UCSD-AML1 (cell line): ENCODE measurements at regions not wholly inside any gene's neighbourhood (a gene's known extent, or its start where the extent isn't known, plus 50 kb on each side); places are given as distances from the start of the nearest gene placed in this dataset.
"Not testable (repeated sequence)": the region's sequence is repeated elsewhere in the genome, so short reads cannot be mapped to it uniquely, and the experiment has no call there.

Experiments
- DNase-seq: peaks from one replicate; lab custom pipeline; 2025; ENCODE audit not compliant: unreplicated experiment; lab: John Stamatoyannopoulos, UW

GRCh38 chr2:238597638-238598528 is 171.2 kb downstream of the ASB1 start:
- no peak for DNase-seq

DNA sequence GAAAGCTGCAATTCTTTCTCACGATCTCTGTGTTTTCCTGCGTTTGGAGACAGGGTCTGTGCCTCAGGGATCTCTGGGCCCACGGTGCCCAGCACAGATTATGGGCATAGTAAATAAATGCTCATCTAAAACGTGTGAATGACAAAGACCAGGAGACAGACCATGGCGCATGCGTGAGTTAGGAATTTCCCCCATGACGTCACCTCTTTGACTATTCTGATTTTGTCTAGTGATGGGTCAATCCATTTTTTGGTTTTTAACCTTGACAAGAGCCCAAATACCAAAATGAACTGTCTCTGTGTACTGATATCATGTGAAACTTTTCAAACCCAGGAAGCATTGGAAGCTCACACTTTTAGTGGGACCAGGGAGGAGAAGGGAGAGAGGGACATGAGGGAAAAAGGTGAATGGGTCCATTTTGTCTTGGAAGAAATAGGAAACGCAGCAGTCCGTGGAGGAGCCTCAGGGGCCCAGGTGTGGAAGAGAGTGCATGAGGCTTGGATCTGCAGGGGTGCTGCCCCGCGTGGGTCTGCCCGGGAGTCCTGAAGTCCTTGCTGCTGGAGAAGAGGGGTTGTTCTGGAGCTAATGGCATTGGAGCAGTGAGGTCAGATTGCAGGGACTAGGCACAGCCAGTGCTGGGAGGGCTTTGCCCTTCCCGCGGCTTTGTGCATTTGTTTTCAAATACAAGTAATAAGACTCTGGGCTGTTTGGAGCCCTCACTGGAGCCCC is 172.2 kb downstream of the ASB1 start:
- DNase-seq: no peak

DNA sequence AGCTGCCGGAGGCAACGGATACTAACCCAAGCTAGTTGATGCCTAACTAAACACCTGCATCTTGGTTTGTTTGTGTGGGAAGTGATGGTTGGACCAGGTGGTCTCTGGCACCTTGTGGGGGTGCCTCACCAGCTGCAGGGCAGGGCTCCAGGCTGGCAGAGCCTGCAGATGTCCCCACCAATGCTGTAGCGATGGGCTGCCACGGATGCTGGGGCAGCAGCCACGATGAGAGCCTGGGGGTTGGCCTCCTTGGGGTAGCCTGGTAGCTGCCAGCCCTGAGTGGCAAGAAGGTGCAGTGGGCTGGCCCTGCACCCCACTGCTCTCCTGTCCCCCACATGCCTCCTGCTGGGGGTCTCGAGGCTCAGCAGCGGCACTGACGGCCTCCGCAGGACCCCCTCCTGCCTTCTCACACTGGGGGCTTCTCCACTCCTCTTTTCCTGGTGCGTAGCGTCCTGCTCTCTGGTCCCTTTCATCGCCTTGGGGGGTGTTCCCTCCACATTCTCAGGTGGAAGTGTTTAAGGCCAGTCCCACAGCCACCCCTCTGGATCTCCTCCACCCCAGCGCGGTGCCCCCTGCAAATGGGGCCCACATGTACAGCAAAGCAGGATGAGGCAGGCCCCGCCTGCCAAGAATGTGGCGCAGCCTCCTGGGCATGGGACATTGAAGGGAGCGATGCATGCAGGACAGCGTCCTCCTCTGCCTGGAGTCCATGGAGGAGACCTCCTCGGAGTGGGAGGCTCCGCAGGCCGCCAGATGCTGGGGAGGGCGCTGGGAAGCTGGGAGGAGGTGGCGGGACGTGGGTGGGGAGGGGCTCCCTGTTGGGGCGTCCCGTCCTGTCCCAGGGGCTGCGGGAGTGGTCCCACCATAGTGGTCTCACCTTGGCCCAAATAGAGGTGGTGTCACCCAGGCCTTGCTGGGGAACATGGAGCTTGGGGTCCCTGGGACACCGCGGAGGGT is 173.1 kb downstream of the ASB1 start:
- no peak for DNase-seq

GRCh38 chr2:238600506-238601432 is 174.0 kb downstream of the ASB1 start:
- DNase-seq: no peak

DNA sequence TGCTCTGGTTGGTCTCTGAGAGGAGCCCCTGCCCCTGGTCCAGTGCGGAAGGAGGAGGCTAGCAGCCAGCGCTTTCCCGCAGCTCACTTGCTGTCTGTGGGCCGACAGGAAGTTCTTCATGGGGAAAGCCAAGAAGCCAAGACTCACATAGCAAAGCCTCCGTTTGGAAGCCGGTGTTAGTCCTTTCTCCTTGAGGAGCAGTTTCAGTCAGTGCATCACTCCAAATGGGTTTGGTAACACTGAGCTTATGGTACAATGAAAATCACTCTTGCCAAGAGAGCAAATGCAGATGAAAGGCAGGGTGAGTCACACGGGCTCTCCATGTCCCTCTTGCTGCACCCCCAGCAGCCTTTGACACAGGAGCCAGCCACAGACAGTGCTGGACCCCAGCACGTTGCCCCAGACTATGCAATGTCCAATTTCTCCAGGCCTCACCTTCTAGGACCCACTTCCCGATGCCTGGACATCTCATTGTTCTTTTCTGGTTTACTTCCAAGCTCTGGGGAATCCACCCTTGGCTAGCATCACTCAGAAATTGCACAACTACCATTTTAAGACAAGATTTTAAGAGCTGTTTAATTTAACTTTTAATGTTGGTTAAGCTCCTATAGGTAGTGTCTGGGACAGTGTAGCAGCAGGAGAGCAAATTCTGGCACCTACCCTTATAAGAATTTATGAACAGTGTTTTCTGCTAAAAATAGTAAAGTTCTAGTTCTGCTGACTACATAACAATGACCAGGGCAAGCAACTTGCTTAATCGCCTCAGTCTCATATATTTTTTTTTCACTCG is 174.9 kb downstream of the ASB1 start:
- DNase-seq: no peak

- no peak for DNase-seq
These were observed 175.7 kb downstream of the ASB1 start for GRCh38 chr2:238602223-238602960.

GRCh38 chr2:238603596-238603995 is 176.9 kb downstream of the ASB1 start:
- DNase-seq: no peak

DNA sequence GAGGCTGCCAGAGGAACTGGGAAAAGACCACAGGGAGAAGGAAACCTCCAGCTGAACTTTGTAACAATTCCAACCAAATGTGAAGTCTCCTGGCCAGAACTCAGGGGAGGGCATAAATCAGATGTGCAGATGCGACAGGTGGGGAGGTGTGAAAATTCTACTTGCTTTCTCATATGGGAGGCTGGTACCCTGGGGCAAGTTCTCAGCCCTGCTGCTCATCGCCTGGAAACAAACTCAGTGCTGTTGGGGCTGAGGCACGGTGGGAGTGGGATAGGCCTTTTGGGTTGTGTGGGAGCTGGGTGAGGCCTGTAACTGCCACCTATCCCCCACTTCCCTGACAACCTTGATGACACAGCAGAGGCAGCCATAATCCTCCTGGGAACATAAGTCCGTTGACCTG is 179.6 kb downstream of the ASB1 start:
- no peak for DNase-seq

- DNase-seq: no peak
These were observed 186.9 kb downstream of the ASB1 start for GRCh38 chr2:238613610-238614009.

DNA sequence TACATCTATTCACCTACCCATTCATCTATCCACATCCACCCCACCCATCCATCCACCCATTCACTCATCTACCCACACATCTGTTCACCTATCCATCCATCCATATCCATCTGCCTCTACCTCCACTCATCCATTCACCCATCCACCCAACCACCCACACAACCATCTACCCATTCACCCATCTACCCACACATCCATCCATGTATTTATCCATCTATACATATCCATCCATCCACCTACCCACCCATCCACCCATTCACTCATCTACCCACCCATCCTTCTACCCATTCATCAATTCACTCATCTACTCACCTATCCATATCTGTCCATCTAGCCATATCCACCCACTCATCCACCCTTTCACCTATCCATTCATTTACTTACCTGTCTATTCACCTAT is 187.6 kb downstream of the ASB1 start:
- DNase-seq: no peak

- no peak for DNase-seq
These were observed 188.5 kb downstream of the ASB1 start for GRCh38 chr2:238615187-238615586.

DNA sequence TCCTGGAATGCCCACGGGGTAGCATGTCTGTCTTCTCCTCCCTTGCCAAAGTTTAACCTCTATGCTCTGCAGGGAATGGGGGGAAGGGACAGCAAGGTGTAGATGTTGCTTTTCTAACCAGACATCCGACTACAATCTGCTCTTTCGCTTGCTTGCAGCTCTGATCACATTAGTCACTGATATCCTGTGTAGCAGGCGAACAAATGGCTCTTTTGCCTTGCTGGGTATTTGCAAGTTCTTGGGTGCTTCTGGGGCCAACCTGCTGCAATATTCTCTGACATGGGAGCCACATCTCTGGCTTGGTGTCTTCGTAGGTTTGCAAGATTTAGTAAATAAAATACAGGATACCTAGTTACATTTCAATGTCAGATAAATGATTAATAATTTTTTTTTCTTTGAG is 190.0 kb downstream of the ASB1 start:
- no peak for DNase-seq

- not testable (repeated sequence) for DNase-seq
These were observed 192.0 kb downstream of the ASB1 start for GRCh38 chr2:238618494-238619283.

- no peak for DNase-seq
These were observed 201.2 kb downstream of the ASB1 start for GRCh38 chr2:238627899-238628298.

GRCh38 chr2:238629064-238629463 is 202.3 kb downstream of the ASB1 start:
- DNase-seq: no peak

DNA sequence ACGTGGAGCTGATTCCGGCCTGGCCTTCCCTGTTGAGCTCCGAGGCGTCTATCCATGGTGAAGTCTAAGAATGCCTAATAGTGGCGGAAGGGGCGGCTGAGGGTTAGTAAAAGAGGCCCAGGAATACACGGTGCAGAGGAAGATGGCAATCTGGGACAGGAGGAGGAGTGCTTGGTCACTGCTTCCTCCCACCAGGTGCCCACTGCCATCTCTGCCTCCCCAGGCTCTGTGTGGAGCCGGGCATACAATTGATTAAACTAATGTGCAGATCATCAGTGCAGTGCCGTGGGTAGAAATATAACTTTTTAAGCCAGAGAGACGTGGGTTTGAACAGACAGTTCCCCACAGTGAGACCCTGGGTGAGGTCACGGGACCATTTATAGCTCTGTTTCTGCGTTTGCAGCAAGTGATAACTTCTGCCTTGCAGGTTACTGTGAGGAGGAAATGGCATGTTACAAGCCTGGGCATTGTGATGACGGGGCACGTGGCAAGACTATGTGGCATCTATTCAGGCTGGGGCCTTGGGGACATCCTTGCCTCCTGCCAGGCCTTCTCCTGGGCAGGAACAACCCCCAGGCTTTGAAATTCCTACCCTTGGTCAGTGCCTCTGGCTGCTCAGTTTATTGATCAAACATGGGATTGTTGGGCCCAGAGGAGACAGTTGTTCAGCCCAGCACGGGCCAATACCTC is 204.9 kb downstream of the ASB1 start:
- DNase-seq: no peak
